HUES64 (cell line): ENCODE measurements at regions not wholly inside any gene's neighbourhood (a gene's known extent, or its start where the extent isn't known, plus 50 kb on each side); places are given as distances from the start of the nearest gene placed in this dataset.

Source experiments
- H3K27ac ChIP-seq: 2 replicates; pipeline ENCODE4 v1.7.0; 2013; ENCODE audit warnings: low read depth, low read length, inconsistent platforms
- H3K27me3 ChIP-seq: 2 replicates; pipeline ENCODE4 v1.6.1; 2013; ENCODE audit warnings: mild to moderate bottlenecking, low read length; ENCODE audit not compliant: insufficient read depth
- H3K36me3 ChIP-seq: 2 replicates; pipeline ENCODE4 v1.6.1; 2013; ENCODE audit warnings: mild to moderate bottlenecking, low read length; ENCODE audit not compliant: insufficient read depth
- H3K4me1 ChIP-seq: 2 replicates; pipeline ENCODE4 v1.6.1; 2013; ENCODE audit warnings: mild to moderate bottlenecking, low read length, moderate library complexity; ENCODE audit not compliant: insufficient read depth
- H3K4me3 ChIP-seq: 2 replicates; pipeline ENCODE4 v1.5.1; 2013; ENCODE audit warnings: mild to moderate bottlenecking, low read length, moderate library complexity
- H3K9ac ChIP-seq: 2 replicates; pipeline ENCODE4 v1.6.1; 2013; ENCODE audit warnings: mild to moderate bottlenecking, low read depth, low read length
- H3K9me3 ChIP-seq: 2 replicates; pipeline ENCODE4 v1.6.1; 2013; ENCODE audit warnings: low read depth, low read length; ENCODE audit not compliant: insufficient read depth
- WGBS: fragments of 150-250, 120-280 bp; methylation state at CpG from one replicate; pipeline ENCODE4 v1.1.7; 2013; ENCODE audit warnings: missing lambda C conversion rate; 5-methylcytosine and 5-hydroxymethylcytosine counted together

GRCh38 chr16:51898872-51899271, 648.1 kb downstream of the TOX3 start:
- Histone ChIP-seq H3K27me3 (no peaks in the 10 kb centered on the region), H3K9ac (no peak overlapping the region)

GRCh38 chr16:51896013-51896412, 650.9 kb downstream of the TOX3 start:
- Histone ChIP-seq H3K27ac (peak overlapping the region; percentile 54; the same call in 1 of the 2 replicates), H3K27me3 (no peaks in the 10 kb centered on the region), H3K36me3 (no peaks in the 10 kb centered on the region), H3K4me1 (peaks cover 27% of the 10 kb centered on the region), H3K4me3 (no peak overlapping the region), H3K9ac (no peak overlapping the region), H3K9me3 (no peaks in the 10 kb centered on the region)
- WGBS: 45% methylated on average over 2 of the region's 2 CpGs

More at GRCh38 chr16:51898872-51899271, 648.1 kb downstream of the TOX3 start:
- Histone ChIP-seq H3K9me3 (no peaks in the 10 kb centered on the region), H3K4me3 (no peak overlapping the region), H3K27ac (no peak overlapping the region), H3K36me3 (no peaks in the 10 kb centered on the region), H3K4me1 (peaks cover 18% of the 10 kb centered on the region)

- H3K27ac ChIP-seq: no peak overlapping the region
- no peak overlapping the region for H3K9ac ChIP-seq
- WGBS: 92% methylated on average over 11 of the region's 11 CpGs
- no peaks in the 10 kb centered on the region for H3K9me3 ChIP-seq
- no peaks in the 10 kb centered on the region for H3K27me3 ChIP-seq
- H3K36me3 ChIP-seq: no peaks in the 10 kb centered on the region
- H3K4me1 ChIP-seq: peaks cover 27% of the 10 kb centered on the region
- H3K4me3 ChIP-seq: no peak overlapping the region
Observed at GRCh38 chr16:51892293-51893007, 654.5 kb downstream of the TOX3 start.

- Histone ChIP-seq H3K9ac (no peak overlapping the region), H3K27me3 (no peaks in the 10 kb centered on the region), H3K4me3 (no peak overlapping the region), H3K36me3 (no peaks in the 10 kb centered on the region), H3K9me3 (no peaks in the 10 kb centered on the region), H3K27ac (no peak overlapping the region), H3K4me1 (peaks cover 9% of the 10 kb centered on the region; the same call in 1 of the 2 replicates)
- WGBS: 95% methylated on average over 1 of the region's 1 CpG
Observed at GRCh38 chr16:51888534-51888933, 658.4 kb downstream of the TOX3 start.

GRCh38 chr16:51888016-51888415, 658.9 kb downstream of the TOX3 start:
- Histone ChIP-seq H3K9ac (no peak overlapping the region), H3K36me3 (no peaks in the 10 kb centered on the region), H3K27ac (no peak overlapping the region), H3K4me1 (peaks cover 9% of the 10 kb centered on the region; the same call in 1 of the 2 replicates), H3K27me3 (no peaks in the 10 kb centered on the region), H3K9me3 (no peaks in the 10 kb centered on the region), H3K4me3 (no peak overlapping the region)
- no CpG with 5 or more reads among the region's 1 CpG for WGBS

- 97% methylated on average over 2 of the region's 2 CpGs for WGBS
- H3K27ac ChIP-seq: no peak overlapping the region
- H3K4me1 ChIP-seq: peaks cover 3% of the 10 kb centered on the region; the same call in 1 of the 2 replicates
- no peaks in the 10 kb centered on the region for H3K9me3 ChIP-seq
- H3K9ac ChIP-seq: no peak overlapping the region
- H3K36me3 ChIP-seq: no peaks in the 10 kb centered on the region
- no peak overlapping the region for H3K4me3 ChIP-seq
- no peaks in the 10 kb centered on the region for H3K27me3 ChIP-seq
Observed at GRCh38 chr16:51886456-51886855, 660.5 kb downstream of the TOX3 start.

- Histone ChIP-seq H3K27ac (no peak overlapping the region), H3K4me1 (no peaks in the 10 kb centered on the region), H3K36me3 (no peaks in the 10 kb centered on the region), H3K9me3 (no peaks in the 10 kb centered on the region), H3K4me3 (no peak overlapping the region), H3K9ac (no peak overlapping the region), H3K27me3 (no peaks in the 10 kb centered on the region)
- WGBS: 86% methylated on average over 2 of the region's 2 CpGs
Observed at GRCh38 chr16:51884773-51885172, 662.2 kb downstream of the TOX3 start.

- H3K4me1 ChIP-seq: peaks cover 5% of the 10 kb centered on the region; the same call in 1 of the 2 replicates
- no peak overlapping the region for H3K27ac ChIP-seq
- H3K36me3 ChIP-seq: no peaks in the 10 kb centered on the region
- no peaks in the 10 kb centered on the region for H3K27me3 ChIP-seq
- WGBS: 98% methylated on average over 3 of the region's 3 CpGs
- no peak overlapping the region for H3K4me3 ChIP-seq
- no peak overlapping the region for H3K9ac ChIP-seq
- no peaks in the 10 kb centered on the region for H3K9me3 ChIP-seq
Observed at GRCh38 chr16:51881731-51882130, 665.2 kb downstream of the TOX3 start.

- Histone ChIP-seq H3K9ac (no peak overlapping the region), H3K4me3 (no peak overlapping the region), H3K27me3 (no peaks in the 10 kb centered on the region), H3K4me1 (peaks cover 9% of the 10 kb centered on the region), H3K27ac (no peak overlapping the region), H3K9me3 (no peaks in the 10 kb centered on the region), H3K36me3 (no peaks in the 10 kb centered on the region)
- WGBS: 72% methylated on average over 4 of the region's 4 CpGs
Observed at GRCh38 chr16:51880776-51881175, 666.2 kb downstream of the TOX3 start.

- H3K36me3 ChIP-seq: no peaks in the 10 kb centered on the region
- H3K27ac ChIP-seq: no peak overlapping the region
- peaks cover 9% of the 10 kb centered on the region for H3K4me1 ChIP-seq
- no peak overlapping the region for H3K4me3 ChIP-seq
- no peaks in the 10 kb centered on the region for H3K9me3 ChIP-seq
- no peak overlapping the region for H3K9ac ChIP-seq
- no peaks in the 10 kb centered on the region for H3K27me3 ChIP-seq
- WGBS: 89% methylated on average over 5 of the region's 5 CpGs
Observed at GRCh38 chr16:51877686-51878085, 669.3 kb downstream of the TOX3 start.

- no peaks in the 10 kb centered on the region for H3K9me3 ChIP-seq
- H3K4me3 ChIP-seq: no peak overlapping the region
- no peaks in the 10 kb centered on the region for H3K36me3 ChIP-seq
- H3K4me1 ChIP-seq: peaks cover 9% of the 10 kb centered on the region
- no peaks in the 10 kb centered on the region for H3K27me3 ChIP-seq
- H3K27ac ChIP-seq: no peak overlapping the region
- H3K9ac ChIP-seq: no peak overlapping the region
- WGBS: 95% methylated on average over 3 of the region's 3 CpGs
Observed at GRCh38 chr16:51876934-51877333, 670.0 kb downstream of the TOX3 start.

GRCh38 chr16:51876601-51876875, 670.4 kb downstream of the TOX3 start:
- Histone ChIP-seq H3K27ac (no peak overlapping the region), H3K9me3 (no peaks in the 10 kb centered on the region), H3K27me3 (no peaks in the 10 kb centered on the region), H3K4me3 (no peak overlapping the region), H3K36me3 (no peaks in the 10 kb centered on the region), H3K4me1 (peaks cover 9% of the 10 kb centered on the region), H3K9ac (no peak overlapping the region)
- whole genome bisulfite sequencing: 92% methylated on average over 2 of the region's 3 CpGs
